Upper lobe of left lung (tissue), 4 donors: ENCODE measurements at regions not wholly inside any gene's neighbourhood (a gene's known extent, or its start where the extent isn't known, plus 50 kb on each side); places are given as distances from the start of the nearest gene placed in this dataset.

ENCODE experiments used
- CTCF ChIP-seq, 6 experiments: fragments of 450-650 bp in 4 of 6; fragments of 200-600 bp in 2 of 6; sonication (generic) in 2 of 6; IDR thresholded peaks; one replicate each; pipeline ENCODE4 v1.5.1; 2016 to 2019; ENCODE audit warnings: antibody characterized with exemption in 6 of 6
- EP300 ChIP-seq, 4 donors: sonication (generic); formaldehyde crosslinking; IDR thresholded peaks; one replicate each; pipeline ENCODE4 v1.5.1; 2017; ENCODE audit warnings: antibody characterized with exemption in 4 of 4, control low read depth in 2 of 4
- POLR2AphosphoS5 ChIP-seq, 2 donors: sonication (generic); formaldehyde crosslinking; IDR thresholded peaks; one replicate each; pipeline ENCODE4 v1.5.1; 2017; ENCODE audit warnings: antibody characterized with exemption in 2 of 2

GRCh38 chr9:15070716-15071115 is 160.5 kb upstream of the FREM1 start:
- TF ChIP-seq POLR2AphosphoS5 (IDR thresholded peaks at IDR 0.05) (no peak), CTCF (IDR thresholded peaks at IDR 0.05) (no peak), EP300 (IDR thresholded peaks at IDR 0.05) (no peak)
